ENCODE measurements at regions not wholly inside any gene's neighbourhood (a gene's known extent, or its start where the extent isn't known, plus 50 kb on each side); places are given as distances from the start of the nearest gene placed in this dataset.

DNA sequence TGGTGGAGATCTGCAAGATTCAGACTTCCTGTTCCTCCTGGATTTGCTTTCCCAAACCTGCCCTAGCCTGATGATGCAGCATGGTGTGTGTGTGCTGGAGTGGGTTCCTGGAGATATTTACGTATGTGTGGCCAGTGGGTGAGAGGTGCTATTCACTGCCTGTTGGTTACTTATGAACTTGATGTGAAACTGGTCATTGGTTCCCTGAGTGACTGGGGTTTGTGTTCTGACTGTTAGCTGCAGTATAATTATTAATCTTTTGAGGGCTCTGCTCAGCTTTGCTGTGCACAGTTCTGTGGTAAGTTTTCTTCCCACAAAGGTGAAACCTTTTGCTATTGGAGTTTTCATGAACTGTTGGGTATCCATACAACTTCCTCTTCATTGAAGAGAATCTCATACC, 541.8 kb upstream of the FBXO33 start:
- TF ChIP-seq, protein P1, sequence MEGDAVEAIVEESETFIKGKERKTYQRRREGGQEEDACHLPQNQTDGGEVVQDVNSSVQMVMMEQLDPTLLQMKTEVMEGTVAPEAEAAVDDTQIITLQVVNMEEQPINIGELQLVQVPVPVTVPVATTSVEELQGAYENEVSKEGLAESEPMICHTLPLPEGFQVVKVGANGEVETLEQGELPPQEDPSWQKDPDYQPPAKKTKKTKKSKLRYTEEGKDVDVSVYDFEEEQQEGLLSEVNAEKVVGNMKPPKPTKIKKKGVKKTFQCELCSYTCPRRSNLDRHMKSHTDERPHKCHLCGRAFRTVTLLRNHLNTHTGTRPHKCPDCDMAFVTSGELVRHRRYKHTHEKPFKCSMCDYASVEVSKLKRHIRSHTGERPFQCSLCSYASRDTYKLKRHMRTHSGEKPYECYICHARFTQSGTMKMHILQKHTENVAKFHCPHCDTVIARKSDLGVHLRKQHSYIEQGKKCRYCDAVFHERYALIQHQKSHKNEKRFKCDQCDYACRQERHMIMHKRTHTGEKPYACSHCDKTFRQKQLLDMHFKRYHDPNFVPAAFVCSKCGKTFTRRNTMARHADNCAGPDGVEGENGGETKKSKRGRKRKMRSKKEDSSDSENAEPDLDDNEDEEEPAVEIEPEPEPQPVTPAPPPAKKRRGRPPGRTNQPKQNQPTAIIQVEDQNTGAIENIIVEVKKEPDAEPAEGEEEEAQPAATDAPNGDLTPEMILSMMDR (conservative IDR thresholded peaks at IDR 0.05; ENCODE audit: low read depth in 2 of 2) = no peak
- no peak for TF ChIP-seq EZH2 (IDR thresholded peaks at IDR 0.05; ENCODE audit: low read depth, unreplicated experiment)
- no peak for TF ChIP-seq CREB1 (CRISPR knock-in tag; IDR thresholded peaks at IDR 0.05; ENCODE audit: low read depth)
- TF ChIP-seq POLR2AphosphoS5 (IDR thresholded peaks at IDR 0.05; ENCODE audit: low read depth) = no peak
- no peak for TF ChIP-seq EZH2phosphoT487 (IDR thresholded peaks at IDR 0.05; ENCODE audit: unreplicated experiment)
- TF ChIP-seq, protein P2, sequence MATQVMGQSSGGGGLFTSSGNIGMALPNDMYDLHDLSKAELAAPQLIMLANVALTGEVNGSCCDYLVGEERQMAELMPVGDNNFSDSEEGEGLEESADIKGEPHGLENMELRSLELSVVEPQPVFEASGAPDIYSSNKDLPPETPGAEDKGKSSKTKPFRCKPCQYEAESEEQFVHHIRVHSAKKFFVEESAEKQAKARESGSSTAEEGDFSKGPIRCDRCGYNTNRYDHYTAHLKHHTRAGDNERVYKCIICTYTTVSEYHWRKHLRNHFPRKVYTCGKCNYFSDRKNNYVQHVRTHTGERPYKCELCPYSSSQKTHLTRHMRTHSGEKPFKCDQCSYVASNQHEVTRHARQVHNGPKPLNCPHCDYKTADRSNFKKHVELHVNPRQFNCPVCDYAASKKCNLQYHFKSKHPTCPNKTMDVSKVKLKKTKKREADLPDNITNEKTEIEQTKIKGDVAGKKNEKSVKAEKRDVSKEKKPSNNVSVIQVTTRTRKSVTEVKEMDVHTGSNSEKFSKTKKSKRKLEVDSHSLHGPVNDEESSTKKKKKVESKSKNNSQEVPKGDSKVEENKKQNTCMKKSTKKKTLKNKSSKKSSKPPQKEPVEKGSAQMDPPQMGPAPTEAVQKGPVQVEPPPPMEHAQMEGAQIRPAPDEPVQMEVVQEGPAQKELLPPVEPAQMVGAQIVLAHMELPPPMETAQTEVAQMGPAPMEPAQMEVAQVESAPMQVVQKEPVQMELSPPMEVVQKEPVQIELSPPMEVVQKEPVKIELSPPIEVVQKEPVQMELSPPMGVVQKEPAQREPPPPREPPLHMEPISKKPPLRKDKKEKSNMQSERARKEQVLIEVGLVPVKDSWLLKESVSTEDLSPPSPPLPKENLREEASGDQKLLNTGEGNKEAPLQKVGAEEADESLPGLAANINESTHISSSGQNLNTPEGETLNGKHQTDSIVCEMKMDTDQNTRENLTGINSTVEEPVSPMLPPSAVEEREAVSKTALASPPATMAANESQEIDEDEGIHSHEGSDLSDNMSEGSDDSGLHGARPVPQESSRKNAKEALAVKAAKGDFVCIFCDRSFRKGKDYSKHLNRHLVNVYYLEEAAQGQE (IDR thresholded peaks at IDR 0.05; ENCODE audit: unreplicated experiment) = no peak
- no peak for TF ChIP-seq NANOG (IDR thresholded peaks at IDR 0.05; ENCODE audit: borderline replicate concordance)
- no peak for TF ChIP-seq ZNF114 (CRISPR knock-in tag; IDR thresholded peaks at IDR 0.05)
- no peak for TF ChIP-seq JUNB (IDR thresholded peaks at IDR 0.05; ENCODE audit: unreplicated experiment)
- no peak for TF ChIP-seq ZNF331 (CRISPR knock-in tag; IDR thresholded peaks at IDR 0.05; ENCODE audit: low read depth)
- TF ChIP-seq, protein P3, sequence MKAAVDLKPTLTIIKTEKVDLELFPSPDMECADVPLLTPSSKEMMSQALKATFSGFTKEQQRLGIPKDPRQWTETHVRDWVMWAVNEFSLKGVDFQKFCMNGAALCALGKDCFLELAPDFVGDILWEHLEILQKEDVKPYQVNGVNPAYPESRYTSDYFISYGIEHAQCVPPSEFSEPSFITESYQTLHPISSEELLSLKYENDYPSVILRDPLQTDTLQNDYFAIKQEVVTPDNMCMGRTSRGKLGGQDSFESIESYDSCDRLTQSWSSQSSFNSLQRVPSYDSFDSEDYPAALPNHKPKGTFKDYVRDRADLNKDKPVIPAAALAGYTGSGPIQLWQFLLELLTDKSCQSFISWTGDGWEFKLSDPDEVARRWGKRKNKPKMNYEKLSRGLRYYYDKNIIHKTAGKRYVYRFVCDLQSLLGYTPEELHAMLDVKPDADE (IDR thresholded peaks at IDR 0.05) = no peak

Measured in GM23338 (cell line).